ENCODE measurements at regions not wholly inside any gene's neighbourhood (a gene's known extent, or its start where the extent isn't known, plus 50 kb on each side); places are given as distances from the start of the nearest gene placed in this dataset.
"Not testable (repeated sequence)": the region's sequence is repeated elsewhere in the genome, so short reads cannot be mapped to it uniquely, and the experiment has no call there.

- peak; percentile 13 to 18 for DNase-seq (ENCODE audit: low read depth in 2 of 2)
- no peak overlapping the region for H2AFZ ChIP-seq (ENCODE audit: low read length)
- no peak overlapping the region for H3K9ac ChIP-seq (ENCODE audit: insufficient read depth, low read length)
- peaks cover 2% of the 10 kb centered on the region for H3K4me1 ChIP-seq (ENCODE audit: control insufficient read depth, extremely low read depth, insufficient read depth, low read length)
- H3K27me3 ChIP-seq (ENCODE audit: control insufficient read depth, insufficient read depth, low read length): peaks cover 8% of the 10 kb centered on the region
- H3K4me3 ChIP-seq (replicated peaks in 1 of 4; ENCODE audit: control extremely low read depth in 1 of 4, insufficient read depth in 1 of 4, low read depth in 3 of 4, low read length in 4 of 4): peak overlapping the region in 2 of 4 experiments; percentile 44 to 64
- H3K79me2 ChIP-seq (ENCODE audit: control insufficient read depth, insufficient read depth, low read length): no peaks in the 10 kb centered on the region
- no peak overlapping the region for H3K27ac ChIP-seq (ENCODE audit: insufficient read depth, low read length)
- peak overlapping the region; percentile 13 for H3K4me2 ChIP-seq (ENCODE audit: extremely low read depth, insufficient read depth, low read length)
- no peak for TF ChIP-seq EZH2 (IDR thresholded peaks at IDR 0.05; ENCODE audit: low read length, missing control alignments)
- no peak for TF ChIP-seq CTCF (conservative IDR thresholded peaks at IDR 0.05 in 1 of 2, IDR thresholded peaks at IDR 0.05 in 1 of 2; ENCODE audit: low read depth in 1 of 2, low read length in 2 of 2)
- no peaks in the 10 kb centered on the region for H3K36me3 ChIP-seq (ENCODE audit: control insufficient read depth, insufficient read depth, low read length)
- no peaks in the 10 kb centered on the region for H4K20me1 ChIP-seq (ENCODE audit: control insufficient read depth, extremely low read depth, insufficient read depth, low read length)
- no peaks in the 10 kb centered on the region for H3K9me3 ChIP-seq (ENCODE audit: control insufficient read depth, insufficient read depth, low read depth, low read length)
These were observed 1467.1 kb downstream of the FOXD4L5 start for GRCh38 chr9:63817622-63818518.

GRCh38 chr9:63816751-63817621, 1468.0 kb downstream of the FOXD4L5 start:
- H3K27ac ChIP-seq (ENCODE audit: insufficient read depth, low read length): no peak overlapping the region
- H3K9me3 ChIP-seq (ENCODE audit: control insufficient read depth, insufficient read depth, low read depth, low read length): no peaks in the 10 kb centered on the region
- peaks cover 8% of the 10 kb centered on the region for H3K27me3 ChIP-seq (ENCODE audit: control insufficient read depth, insufficient read depth, low read length)
- H4K20me1 ChIP-seq (ENCODE audit: control insufficient read depth, extremely low read depth, insufficient read depth, low read length): no peaks in the 10 kb centered on the region
- no peaks in the 10 kb centered on the region for H3K79me2 ChIP-seq (ENCODE audit: control insufficient read depth, insufficient read depth, low read length)
- H3K4me3 ChIP-seq (replicated peaks in 1 of 4; ENCODE audit: control extremely low read depth in 1 of 4, insufficient read depth in 1 of 4, low read depth in 3 of 4, low read length in 4 of 4): peak overlapping the region; percentile 34 to 66 (median 58)
- H2AFZ ChIP-seq (ENCODE audit: low read length): peak overlapping the region; percentile 92
- no peak for TF ChIP-seq CTCF (conservative IDR thresholded peaks at IDR 0.05 in 1 of 2, IDR thresholded peaks at IDR 0.05 in 1 of 2; ENCODE audit: low read depth in 1 of 2, low read length in 2 of 2)
- TF ChIP-seq EZH2 (IDR thresholded peaks at IDR 0.05; ENCODE audit: low read length, missing control alignments): peak; percentile 69
- H3K9ac ChIP-seq (ENCODE audit: insufficient read depth, low read length): no peak overlapping the region
- H3K4me2 ChIP-seq (ENCODE audit: extremely low read depth, insufficient read depth, low read length): peak overlapping the region; percentile 89
- H3K4me1 ChIP-seq (ENCODE audit: control insufficient read depth, extremely low read depth, insufficient read depth, low read length): peaks cover 2% of the 10 kb centered on the region
- peak; percentile 88 to 92 for DNase-seq (ENCODE audit: low read depth in 2 of 2)
- H3K36me3 ChIP-seq (ENCODE audit: control insufficient read depth, insufficient read depth, low read length): no peaks in the 10 kb centered on the region

- not testable (repeated sequence) for H3K4me3 ChIP-seq (replicated peaks in 1 of 4; ENCODE audit: control extremely low read depth in 1 of 4, insufficient read depth in 1 of 4, low read depth in 3 of 4, low read length in 4 of 4); H3K79me2 ChIP-seq (ENCODE audit: control insufficient read depth, insufficient read depth, low read length); H3K9me3 ChIP-seq (ENCODE audit: control insufficient read depth, insufficient read depth, low read depth, low read length); H3K27me3 ChIP-seq (ENCODE audit: control insufficient read depth, insufficient read depth, low read length); H3K36me3 ChIP-seq (ENCODE audit: control insufficient read depth, insufficient read depth, low read length); H3K4me2 ChIP-seq (ENCODE audit: extremely low read depth, insufficient read depth, low read length); H3K27ac ChIP-seq (ENCODE audit: insufficient read depth, low read length); H4K20me1 ChIP-seq (ENCODE audit: control insufficient read depth, extremely low read depth, insufficient read depth, low read length); H2AFZ ChIP-seq (ENCODE audit: low read length); H3K4me1 ChIP-seq (ENCODE audit: control insufficient read depth, extremely low read depth, insufficient read depth, low read length); H3K9ac ChIP-seq (ENCODE audit: insufficient read depth, low read length); DNase-seq (ENCODE audit: low read depth in 2 of 2)
These were observed 1469.9 kb downstream of the FOXD4L5 start for GRCh38 chr9:63814970-63815669.

GRCh38 chr9:63813391-63814021, 1471.5 kb downstream of the FOXD4L5 start:
- not testable (repeated sequence) for DNase-seq (ENCODE audit: low read depth in 2 of 2); H3K4me2 ChIP-seq (ENCODE audit: extremely low read depth, insufficient read depth, low read length); H3K4me3 ChIP-seq (replicated peaks in 1 of 4; ENCODE audit: control extremely low read depth in 1 of 4, insufficient read depth in 1 of 4, low read depth in 3 of 4, low read length in 4 of 4)

More at GRCh38 chr9:63813391-63814021, 1471.5 kb downstream of the FOXD4L5 start:
- not testable (repeated sequence) for H3K79me2 ChIP-seq (ENCODE audit: control insufficient read depth, insufficient read depth, low read length); H4K20me1 ChIP-seq (ENCODE audit: control insufficient read depth, extremely low read depth, insufficient read depth, low read length); H3K9ac ChIP-seq (ENCODE audit: insufficient read depth, low read length); H3K27ac ChIP-seq (ENCODE audit: insufficient read depth, low read length); H3K36me3 ChIP-seq (ENCODE audit: control insufficient read depth, insufficient read depth, low read length); H2AFZ ChIP-seq (ENCODE audit: low read length); H3K27me3 ChIP-seq (ENCODE audit: control insufficient read depth, insufficient read depth, low read length); H3K4me1 ChIP-seq (ENCODE audit: control insufficient read depth, extremely low read depth, insufficient read depth, low read length); H3K9me3 ChIP-seq (ENCODE audit: control insufficient read depth, insufficient read depth, low read depth, low read length)
